ENCODE measurements at regions not wholly inside any gene's neighbourhood (a gene's known extent, or its start where the extent isn't known, plus 50 kb on each side); places are given as distances from the start of the nearest gene placed in this dataset.

- H3K4me1 ChIP-seq (ENCODE audit: control insufficient read depth, insufficient read depth, low read length) = no peaks in the 10 kb centered on the region
- no peak overlapping the region for H3K27ac ChIP-seq (ENCODE audit: low read length)
- H3K4me1 Mint-ChIP-seq = no peaks in the 10 kb centered on the region
- ATAC-seq = no peak
- no peak for TF ChIP-seq CTCF (IDR thresholded peaks at IDR 0.05)
- H3K36me3 Mint-ChIP-seq = no peaks in the 10 kb centered on the region
- intact Hi-C loops (cut with micrococcal nuclease) = no loop called here
- WGBS (ENCODE audit: insufficient coverage) = 83% methylated on average over 3 of the region's 3 CpGs
- no peaks in the 10 kb centered on the region for H3K9me3 Mint-ChIP-seq
- H3K27me3 Mint-ChIP-seq (ENCODE audit: low read depth in 2 of 2) = peaks cover 21 to 25% of the 10 kb centered on the region in 2 donors
- H3K27ac Mint-ChIP-seq = no peak overlapping the region
- no peak overlapping the region for H3K4me3 Mint-ChIP-seq
- H3K36me3 ChIP-seq (ENCODE audit: control insufficient read depth, insufficient read depth, low read length) = no peaks in the 10 kb centered on the region
- H3K27me3 ChIP-seq (ENCODE audit: control insufficient read depth, insufficient read depth, low read length) = no peaks in the 10 kb centered on the region
- no peaks in the 10 kb centered on the region for H3K9me3 ChIP-seq (ENCODE audit: control insufficient read depth, insufficient read depth, low read length)
- no peak overlapping the region for H3K4me3 ChIP-seq (ENCODE audit: low read length)
- DNase-seq = no peak
These were observed 229.0 kb downstream of the TLE3 start for GRCh38 chr15:69868756-69869155.

- intact Hi-C loops (cut with micrococcal nuclease) = no loop called here
- Histone ChIP-seq H3K4me3 (ENCODE audit: low read length) (no peak overlapping the region), H3K27me3 (ENCODE audit: control insufficient read depth, insufficient read depth, low read length) (no peaks in the 10 kb centered on the region), H3K36me3 (ENCODE audit: control insufficient read depth, insufficient read depth, low read length) (no peaks in the 10 kb centered on the region), H3K27ac (ENCODE audit: low read length) (no peak overlapping the region), H3K4me1 (ENCODE audit: control insufficient read depth, insufficient read depth, low read length) (no peaks in the 10 kb centered on the region), H3K9me3 (ENCODE audit: control insufficient read depth, insufficient read depth, low read length) (no peaks in the 10 kb centered on the region)
- WGBS (ENCODE audit: insufficient coverage) = 43% methylated on average over 2 of the region's 2 CpGs
- DNase-seq = no peak
- Mint-ChIP-seq H3K9me3 (peaks cover 0 to 2% of the 10 kb centered on the region in 2 donors), H3K36me3 (no peaks in the 10 kb centered on the region), H3K4me3 (no peak overlapping the region), H3K4me1 (no peaks in the 10 kb centered on the region), H3K27me3 (ENCODE audit: low read depth in 2 of 2) (peaks cover 21 to 25% of the 10 kb centered on the region in 2 donors), H3K27ac (no peak overlapping the region)
- no peak for TF ChIP-seq CTCF (IDR thresholded peaks at IDR 0.05)
- no peak for ATAC-seq
These were observed 228.4 kb downstream of the TLE3 start for GRCh38 chr15:69869291-69869690.

- Histone ChIP-seq H3K27me3 (ENCODE audit: control insufficient read depth, insufficient read depth, low read length) (no peaks in the 10 kb centered on the region), H3K27ac (ENCODE audit: low read length) (no peak overlapping the region), H3K36me3 (ENCODE audit: control insufficient read depth, insufficient read depth, low read length) (no peaks in the 10 kb centered on the region), H3K4me3 (ENCODE audit: low read length) (no peak overlapping the region), H3K4me1 (ENCODE audit: control insufficient read depth, insufficient read depth, low read length) (no peaks in the 10 kb centered on the region), H3K9me3 (ENCODE audit: control insufficient read depth, insufficient read depth, low read length) (no peaks in the 10 kb centered on the region)
- DNase-seq = no peak
- Mint-ChIP-seq H3K4me3 (no peak overlapping the region), H3K36me3 (no peaks in the 10 kb centered on the region), H3K27me3 (ENCODE audit: low read depth in 2 of 2) (peaks cover 21 to 25% of the 10 kb centered on the region in 2 donors), H3K9me3 (peaks cover 0 to 3% of the 10 kb centered on the region in 2 donors), H3K4me1 (no peaks in the 10 kb centered on the region), H3K27ac (no peak overlapping the region)
- ATAC-seq = no peak
- 97% methylated on average over 8 of the region's 9 CpGs for WGBS (ENCODE audit: insufficient coverage)
- TF ChIP-seq CTCF (IDR thresholded peaks at IDR 0.05) = no peak
- intact Hi-C loops (cut with micrococcal nuclease) = no loop called here
These were observed 227.7 kb downstream of the TLE3 start for GRCh38 chr15:69869881-69870505.

- Histone ChIP-seq H3K27ac (ENCODE audit: low read length) (no peak overlapping the region), H3K4me3 (ENCODE audit: low read length) (no peak overlapping the region), H3K4me1 (ENCODE audit: control insufficient read depth, insufficient read depth, low read length) (no peaks in the 10 kb centered on the region), H3K36me3 (ENCODE audit: control insufficient read depth, insufficient read depth, low read length) (no peaks in the 10 kb centered on the region), H3K9me3 (ENCODE audit: control insufficient read depth, insufficient read depth, low read length) (no peaks in the 10 kb centered on the region), H3K27me3 (ENCODE audit: control insufficient read depth, insufficient read depth, low read length) (no peaks in the 10 kb centered on the region)
- DNase-seq (no peak), ATAC-seq (no peak)
- Mint-ChIP-seq H3K4me1 (no peaks in the 10 kb centered on the region), H3K27ac (no peak overlapping the region), H3K9me3 (peaks cover 0 to 3% of the 10 kb centered on the region in 2 donors), H3K36me3 (no peaks in the 10 kb centered on the region), H3K27me3 (ENCODE audit: low read depth in 2 of 2) (peaks cover 21 to 25% of the 10 kb centered on the region in 2 donors), H3K4me3 (no peak overlapping the region)
- TF ChIP-seq CTCF (IDR thresholded peaks at IDR 0.05) = no peak
- intact Hi-C loops (cut with micrococcal nuclease) = no loop called here
- 91% methylated on average over 7 of the region's 7 CpGs for WGBS (ENCODE audit: insufficient coverage)
These were observed 226.1 kb downstream of the TLE3 start for GRCh38 chr15:69871511-69872134.
